ENCODE measurements at regions not wholly inside any gene's neighbourhood (a gene's known extent, or its start where the extent isn't known, plus 50 kb on each side); places are given as distances from the start of the nearest gene placed in this dataset.

DNA sequence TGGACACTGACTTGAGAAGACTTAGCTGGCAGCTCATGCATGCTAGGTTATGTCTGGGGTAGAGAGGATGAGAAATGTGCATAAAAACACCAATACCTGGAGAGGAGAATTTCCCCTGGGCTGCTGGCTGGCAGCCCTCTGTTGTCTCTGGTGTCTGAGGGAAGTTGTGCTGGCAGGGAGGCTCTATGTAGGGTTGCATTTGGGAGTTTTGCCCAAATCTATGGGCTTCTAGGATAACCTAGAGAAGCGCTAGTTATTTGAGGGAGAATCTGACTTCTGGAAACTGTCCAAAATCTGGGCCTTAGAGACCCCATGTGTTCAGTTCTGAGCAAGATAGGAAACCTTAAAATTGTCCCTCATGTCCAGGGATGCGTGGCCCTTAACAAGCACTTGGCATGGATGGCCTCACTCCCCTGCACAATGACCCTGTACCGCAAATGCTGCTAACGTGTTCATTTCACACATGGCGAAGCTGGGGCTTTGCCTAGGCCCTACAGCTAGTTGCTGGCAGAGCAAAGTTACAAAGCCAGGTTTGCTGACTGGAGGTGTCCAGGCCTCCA lies 70.3 kb upstream of the ATP2B2 start:
- Histone ChIP-seq H3K27ac (no peak overlapping the region), H3K4me1 (peaks cover 5% of the 10 kb centered on the region), H3K9me3 (no peaks in the 10 kb centered on the region), H3K36me3 (ENCODE audit: low read depth, missing control alignments) (no peaks in the 10 kb centered on the region), H3K4me3 (no peak overlapping the region), H3K27me3 (no peaks in the 10 kb centered on the region)
- no peak for DNase-seq
- WGBS, 2 donors: 83 to 88% methylated on average over 5 of the region's 5 CpGs
- intact Hi-C loops (cut with DNase I; ENCODE audit: low total_unique reads): no loop called here
- TF ChIP-seq, protein P1, sequence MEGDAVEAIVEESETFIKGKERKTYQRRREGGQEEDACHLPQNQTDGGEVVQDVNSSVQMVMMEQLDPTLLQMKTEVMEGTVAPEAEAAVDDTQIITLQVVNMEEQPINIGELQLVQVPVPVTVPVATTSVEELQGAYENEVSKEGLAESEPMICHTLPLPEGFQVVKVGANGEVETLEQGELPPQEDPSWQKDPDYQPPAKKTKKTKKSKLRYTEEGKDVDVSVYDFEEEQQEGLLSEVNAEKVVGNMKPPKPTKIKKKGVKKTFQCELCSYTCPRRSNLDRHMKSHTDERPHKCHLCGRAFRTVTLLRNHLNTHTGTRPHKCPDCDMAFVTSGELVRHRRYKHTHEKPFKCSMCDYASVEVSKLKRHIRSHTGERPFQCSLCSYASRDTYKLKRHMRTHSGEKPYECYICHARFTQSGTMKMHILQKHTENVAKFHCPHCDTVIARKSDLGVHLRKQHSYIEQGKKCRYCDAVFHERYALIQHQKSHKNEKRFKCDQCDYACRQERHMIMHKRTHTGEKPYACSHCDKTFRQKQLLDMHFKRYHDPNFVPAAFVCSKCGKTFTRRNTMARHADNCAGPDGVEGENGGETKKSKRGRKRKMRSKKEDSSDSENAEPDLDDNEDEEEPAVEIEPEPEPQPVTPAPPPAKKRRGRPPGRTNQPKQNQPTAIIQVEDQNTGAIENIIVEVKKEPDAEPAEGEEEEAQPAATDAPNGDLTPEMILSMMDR (IDR thresholded peaks at IDR 0.05): no peak
- TF ChIP-seq POLR2A (IDR thresholded peaks at IDR 0.05): no peak

DNA sequence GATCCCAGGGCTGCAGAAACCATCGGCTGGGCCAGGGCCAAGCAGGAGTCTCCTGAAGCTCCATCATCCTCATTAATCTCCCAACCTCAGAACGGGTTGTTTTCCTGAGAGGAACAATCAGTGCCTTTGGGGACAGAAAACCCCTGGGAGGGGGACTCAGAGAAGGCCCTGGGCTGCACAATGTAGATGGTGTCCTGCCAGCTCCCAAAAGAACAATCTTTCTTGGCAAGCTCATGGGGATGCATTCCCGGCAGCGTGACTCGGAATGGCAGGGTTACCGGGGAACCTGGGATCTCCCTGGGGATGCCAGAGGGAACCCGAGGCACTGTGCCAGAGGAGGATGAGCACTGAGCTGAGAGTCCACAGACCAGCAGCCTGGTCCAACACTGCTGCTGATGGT lies 72.1 kb upstream of the ATP2B2 start:
- Histone ChIP-seq H3K4me1 (peaks cover 5% of the 10 kb centered on the region), H3K36me3 (ENCODE audit: low read depth, missing control alignments) (no peaks in the 10 kb centered on the region), H3K9me3 (no peaks in the 10 kb centered on the region), H3K27me3 (no peaks in the 10 kb centered on the region), H3K4me3 (no peak overlapping the region), H3K27ac (no peak overlapping the region)
- no peak for DNase-seq
- intact Hi-C loops (cut with DNase I; ENCODE audit: low total_unique reads): no loop called here
- WGBS, 2 donors: 45 to 69% methylated on average over 6 to 7 of the region's 7 CpGs
- TF ChIP-seq, protein P1 (IDR thresholded peaks at IDR 0.05): no peak
- TF ChIP-seq POLR2A (IDR thresholded peaks at IDR 0.05): no peak

DNA sequence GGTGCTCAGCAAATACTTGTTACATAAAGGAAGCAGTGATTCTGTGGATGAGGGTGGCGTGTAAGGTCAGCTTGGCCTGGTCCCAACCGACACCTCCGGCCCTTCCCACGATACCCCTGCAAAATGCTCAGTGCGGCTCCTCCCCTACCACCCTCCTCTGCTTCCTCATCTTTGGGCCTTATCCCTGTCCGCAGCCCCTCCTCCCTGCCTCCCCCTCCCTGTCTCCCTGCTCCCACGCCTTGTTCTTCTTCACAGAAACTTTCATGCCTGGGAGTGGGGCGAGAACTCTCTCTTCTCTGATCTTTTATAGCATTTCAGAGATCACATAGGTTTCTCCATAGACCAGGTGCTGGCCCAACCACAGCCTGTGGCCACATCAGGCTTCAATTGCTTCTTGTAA lies 75.0 kb upstream of the ATP2B2 start:
- Histone ChIP-seq H3K36me3 (ENCODE audit: low read depth, missing control alignments) (no peaks in the 10 kb centered on the region), H3K4me3 (no peak overlapping the region), H3K27me3 (no peaks in the 10 kb centered on the region), H3K9me3 (no peaks in the 10 kb centered on the region), H3K4me1 (peaks cover 5% of the 10 kb centered on the region), H3K27ac (no peak overlapping the region)
- intact Hi-C loops (cut with DNase I; ENCODE audit: low total_unique reads): no loop called here
- TF ChIP-seq, protein P1 (IDR thresholded peaks at IDR 0.05): no peak
- TF ChIP-seq POLR2A (IDR thresholded peaks at IDR 0.05): no peak
- 54 to 65% methylated on average over 8 of the region's 8 CpGs for WGBS, 2 donors
- DNase-seq: no peak

DNA sequence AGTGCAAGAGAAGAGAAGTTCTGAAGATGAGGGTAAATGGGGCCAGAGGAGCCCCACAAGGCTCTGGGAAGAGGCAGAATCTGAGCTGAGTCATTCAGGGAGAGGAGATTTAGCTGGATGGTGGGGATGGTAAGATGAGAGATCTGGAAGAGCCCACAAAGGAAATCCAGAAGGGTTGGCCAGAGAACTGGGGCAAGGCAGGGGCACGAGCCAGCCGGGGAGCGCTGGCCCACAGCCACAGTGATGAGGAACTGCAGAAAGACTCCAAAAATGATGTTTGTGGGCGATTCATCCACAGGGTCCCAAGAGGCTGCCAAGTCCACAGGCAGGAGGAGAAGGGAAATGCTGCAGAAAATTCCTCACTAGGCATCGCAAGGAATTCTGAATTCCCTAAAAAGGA lies 75.9 kb upstream of the ATP2B2 start:
- Histone ChIP-seq H3K4me3 (no peak overlapping the region), H3K36me3 (ENCODE audit: low read depth, missing control alignments) (no peaks in the 10 kb centered on the region), H3K9me3 (no peaks in the 10 kb centered on the region), H3K27me3 (no peaks in the 10 kb centered on the region), H3K27ac (no peak overlapping the region), H3K4me1 (peaks cover 5% of the 10 kb centered on the region)
- DNase-seq: no peak
- WGBS, 2 donors: 69 to 81% methylated on average over 5 of the region's 5 CpGs
- intact Hi-C loops (cut with DNase I; ENCODE audit: low total_unique reads): no loop called here
- TF ChIP-seq, protein P1 (IDR thresholded peaks at IDR 0.05): no peak
- TF ChIP-seq POLR2A (IDR thresholded peaks at IDR 0.05): no peak

DNA sequence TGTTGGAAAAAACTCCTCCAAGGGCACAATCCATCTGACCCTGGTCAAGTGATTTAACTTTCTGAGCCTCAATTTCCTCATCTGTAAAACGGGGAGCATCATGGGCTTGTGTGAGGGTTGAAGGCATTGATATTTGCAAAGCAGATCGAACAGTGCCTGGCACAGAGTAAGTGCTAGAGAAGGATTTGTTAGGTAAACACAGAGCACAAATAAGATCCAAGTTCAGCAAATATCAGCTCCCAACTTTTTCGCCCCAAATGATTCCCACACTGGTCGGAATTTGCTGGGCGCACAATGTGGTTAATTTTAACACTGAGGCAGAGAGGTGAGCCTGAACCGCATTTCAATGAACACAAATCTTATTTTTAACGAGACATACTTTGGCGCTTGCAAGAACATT lies 76.3 kb upstream of the ATP2B2 start:
- no peak for TF ChIP-seq POLR2A (IDR thresholded peaks at IDR 0.05)
- TF ChIP-seq, protein P1 (IDR thresholded peaks at IDR 0.05): no peak
- Histone ChIP-seq H3K27ac (no peak overlapping the region), H3K36me3 (ENCODE audit: low read depth, missing control alignments) (no peaks in the 10 kb centered on the region), H3K4me1 (peaks cover 5% of the 10 kb centered on the region), H3K9me3 (no peaks in the 10 kb centered on the region), H3K27me3 (no peaks in the 10 kb centered on the region), H3K4me3 (no peak overlapping the region)
- 80 to 84% methylated on average over 8 of the region's 8 CpGs for WGBS, 2 donors
- intact Hi-C loops (cut with DNase I; ENCODE audit: low total_unique reads): no loop called here
- no peak for DNase-seq

Data from testis (tissue), 2 donors.